GM12878 (cell line): ENCODE measurements at regions not wholly inside any gene's neighbourhood (a gene's known extent, or its start where the extent isn't known, plus 50 kb on each side); places are given as distances from the start of the nearest gene placed in this dataset.

Source experiments
- ATAC-seq: fragments of 200-7000 bp; cut with Tn5 transposase; 3 replicates; pipeline ENCODE4 v1.9.1; 2020; ENCODE audit warnings: mild to moderate bottlenecking, moderate library complexity
- BruUV-seq: library from RNA; stranded (reverse); fragments of 400-500 nt; replicated peaks from 2 replicates; lab custom pipeline; 2021; lab: Mats Ljungman, UMichigan
- CTCF ChIA-PET: fragments of 300-600 bp; sonication (Branson Sonifier 250); formaldehyde crosslinking; extraction: SDS; loops from one replicate; lab custom pipeline; 2021; ENCODE audit warnings: inconsistent platforms; lab: Yijun Ruan, JAX
- POLR2A ChIA-PET: fragments of 350-600 bp; formaldehyde crosslinking; extraction: SDS; loops from one replicate; lab custom pipeline; 2021; ENCODE audit warnings: inconsistent platforms; lab: Charles Lee
- RAD21 ChIA-PET: fragments of 300-600 bp; sonication (Branson Sonifier 250); formaldehyde crosslinking; loops from one replicate; lab custom pipeline; 2023; ENCODE audit warnings: antibody characterized with exemption; ENCODE audit not compliant: unreplicated experiment; lab: Charles Lee
- SMC1A ChIA-PET: fragments of 300-600 bp; sonication (Branson Sonifier 250); formaldehyde crosslinking; loops from one replicate; lab custom pipeline; 2023; ENCODE audit not compliant: unreplicated experiment, uncharacterized antibody; lab: Charles Lee
- DNase-seq: peaks from one replicate; pipeline ENCODE4 v3.0.0-alpha.2; 2011; ENCODE audit warnings: low read depth, low spot score
- FAIRE-seq: peaks from 3 replicates; lab custom pipeline; 2011; peaks lifted over from hg19 to GRCh38; lab: Jason Lieb, UNC
- H2AFZ ChIP-seq: 2 replicates; pipeline ENCODE4 v1.6.0; 2011; ENCODE audit warnings: low read depth, low read length, control low read depth; ENCODE audit not compliant: control insufficient read depth
- H3K27ac ChIP-seq: 2 replicates; pipeline ENCODE4 v1.5.1; 2011; ENCODE audit warnings: control low read depth; ENCODE audit not compliant: control insufficient read depth, insufficient read depth
- H3K27me3 ChIP-seq, 2 experiments: replicated peaks in 1 of 2; 2 replicates each; pipeline versions ENCODE4 v1.6.0 to v1.6.1; 2011; ENCODE audit warnings: low read length in 1 of 2; ENCODE audit not compliant: control insufficient read depth in 2 of 2, insufficient read depth in 2 of 2
- H3K36me3 ChIP-seq, 2 experiments: 2 replicates each; pipeline ENCODE4 v1.5.1; 2011; ENCODE audit warnings: low read length in 1 of 2; ENCODE audit not compliant: control insufficient read depth in 2 of 2, insufficient read depth in 2 of 2
- H3K4me1 ChIP-seq: 2 replicates; pipeline ENCODE4 v1.6.1; 2011; ENCODE audit warnings: mild to moderate bottlenecking, low read length, moderate library complexity, mixed read lengths; ENCODE audit not compliant: control insufficient read depth, insufficient read depth
- H3K4me2 ChIP-seq: 2 replicates; pipeline ENCODE4 v1.6.0; 2011; ENCODE audit warnings: control low read depth; ENCODE audit not compliant: control insufficient read depth, insufficient read depth
- H3K4me3 ChIP-seq: fragments of 200-600 bp; sonication (generic); 2 replicates; pipeline ENCODE4 v1.5.1; 2016
- H3K79me2 ChIP-seq: 2 replicates; pipeline ENCODE4 v1.6.0; 2011; ENCODE audit warnings: low read length; ENCODE audit not compliant: control insufficient read depth, insufficient read depth
- H3K9ac ChIP-seq: 2 replicates; pipeline ENCODE4 v1.8.0; 2011; ENCODE audit warnings: low read length, control low read depth, mixed read lengths; ENCODE audit not compliant: control insufficient read depth, insufficient read depth
- H3K9me3 ChIP-seq: replicated peaks from 3 replicates; pipeline ENCODE4 v1.5.1; 2011; ENCODE audit warnings: mild to moderate bottlenecking, low read length; ENCODE audit not compliant: control insufficient read depth, insufficient read depth
- H4K20me1 ChIP-seq: 2 replicates; pipeline ENCODE4 v1.6.0; 2011; ENCODE audit not compliant: control insufficient read depth, insufficient read depth
- BCL11A ChIP-seq: IDR thresholded peaks from 2 replicates; pipeline ENCODE4 v1.6.1; 2011; ENCODE audit warnings: low read depth, low read length
- BHLHE40 ChIP-seq, 2 experiments: fragments of 450-650 bp in 1 of 2; IDR thresholded peaks; 2 replicates each; pipeline ENCODE4 v1.6.1; 2011 to 2017; ENCODE audit warnings: low read depth in 2 of 2, borderline replicate concordance in 1 of 2, improper control_type of control experiment in 1 of 2, low read length in 1 of 2, mild to moderate bottlenecking in 1 of 2
- CBX5 ChIP-seq: sonication (generic); IDR thresholded peaks from 2 replicates; pipeline ENCODE4 v1.6.1; 2016; ENCODE audit warnings: low read depth, moderate library complexity, mild to moderate bottlenecking, inconsistent platforms
- CHD4 ChIP-seq: fragments of 200-600 bp; sonication (generic); IDR thresholded peaks from 2 replicates; pipeline ENCODE4 v1.6.1; 2016; ENCODE audit warnings: mild to moderate bottlenecking
- DPF2 ChIP-seq: fragments of 450-650 bp; IDR thresholded peaks from 2 replicates; pipeline ENCODE4 v1.6.1; 2017; ENCODE audit warnings: mild to moderate bottlenecking
- IRF4 ChIP-seq: IDR thresholded peaks from 2 replicates; pipeline ENCODE4 v1.6.1; 2011; ENCODE audit warnings: low read depth, low read length
- MYC ChIP-seq: IDR thresholded peaks from 2 replicates; pipeline ENCODE4 v1.6.1; 2011; ENCODE audit warnings: mild to moderate bottlenecking, low read length, moderate library complexity, inconsistent platforms; ENCODE audit not compliant: insufficient read depth, insufficient replicate concordance, insufficient read length, severe bottlenecking
- POU2F2 ChIP-seq: IDR thresholded peaks from 3 replicates; pipeline ENCODE4 v1.6.1; 2011; ENCODE audit warnings: low read depth, mild to moderate bottlenecking, low read length, borderline replicate concordance
- SMARCA5 ChIP-seq: fragments of 450-650 bp; IDR thresholded peaks from 2 replicates; pipeline ENCODE4 v1.6.1; 2017; ENCODE audit warnings: mild to moderate bottlenecking
- SREBF1 ChIP-seq: IDR thresholded peaks from 2 replicates; pipeline ENCODE4 v1.6.1; 2012; ENCODE audit warnings: mild to moderate bottlenecking, low read length
- WRNIP1 ChIP-seq: IDR thresholded peaks from 2 replicates; pipeline ENCODE4 v1.6.1; 2011; ENCODE audit warnings: low read depth, low read length, improper control_type of control experiment, borderline replicate concordance
- ZBTB11 ChIP-seq: fragments of 450-650 bp; formaldehyde crosslinking; IDR thresholded peaks from 2 replicates; pipeline ENCODE4 v1.5.0; 2022; ENCODE audit warnings: mild to moderate bottlenecking, missing genetic modification characterization
- ZBTB33 ChIP-seq: fragments of 450-650 bp; IDR thresholded peaks from 2 replicates; pipeline ENCODE4 v1.6.1; 2017; ENCODE audit warnings: mild to moderate bottlenecking
- ZNF274 ChIP-seq: IDR thresholded peaks from one replicate; pipeline ENCODE4 v1.8.0; 2011; ENCODE audit not compliant: insufficient read length, insufficient read depth
- ZZZ3 ChIP-seq: IDR thresholded peaks from 2 replicates; pipeline ENCODE4 v1.6.1; 2011; ENCODE audit warnings: low read depth; ENCODE audit not compliant: control insufficient read depth, insufficient read length
- WGBS: methylation state at CpG from one replicate; pipeline ENCODE4 v1.1.6; 2016; ENCODE audit warnings: low lambda C conversion rate; ENCODE audit not compliant: insufficient replicate concordance, insufficient coverage; ENCODE audit errors: missing lambda C conversion rate; 5-methylcytosine and 5-hydroxymethylcytosine counted together
- in situ Hi-C: fragments of 300-500 bp; cut with MboI; formaldehyde crosslinking; loops from 9 replicates; pipeline ENCODE4 v1.14.3; 2018; ENCODE audit warnings: mixed read lengths
- intact Hi-C: fragments of 100-400 bp; cut with micrococcal nuclease; formaldehyde crosslinking; loops from one replicate; pipeline ENCODE4 v1.14.2; 2022; ENCODE audit not compliant: unreplicated experiment
- TF ChIP-seq, protein P1 (sequence below), 3 experiments: IDR thresholded peaks in 2 of 3; conservative IDR thresholded peaks in 1 of 3; 2 replicates each; pipeline ENCODE4 v1.5.1; 2011; ENCODE audit warnings: low read depth in 3 of 3, low read length in 3 of 3, mild to moderate bottlenecking in 3 of 3, control low read depth in 2 of 3, moderate library complexity in 2 of 3, inconsistent platforms in 1 of 3, mixed read lengths in 1 of 3; ENCODE audit not compliant: control insufficient read depth in 2 of 3, insufficient read depth in 1 of 3; ENCODE audit errors: extremely low read depth in 1 of 3
- TF ChIP-seq, protein P2 (sequence below): IDR thresholded peaks from 2 replicates; pipeline ENCODE4 v1.6.1; 2012; ENCODE audit warnings: low read length, inconsistent platforms

DNA sequence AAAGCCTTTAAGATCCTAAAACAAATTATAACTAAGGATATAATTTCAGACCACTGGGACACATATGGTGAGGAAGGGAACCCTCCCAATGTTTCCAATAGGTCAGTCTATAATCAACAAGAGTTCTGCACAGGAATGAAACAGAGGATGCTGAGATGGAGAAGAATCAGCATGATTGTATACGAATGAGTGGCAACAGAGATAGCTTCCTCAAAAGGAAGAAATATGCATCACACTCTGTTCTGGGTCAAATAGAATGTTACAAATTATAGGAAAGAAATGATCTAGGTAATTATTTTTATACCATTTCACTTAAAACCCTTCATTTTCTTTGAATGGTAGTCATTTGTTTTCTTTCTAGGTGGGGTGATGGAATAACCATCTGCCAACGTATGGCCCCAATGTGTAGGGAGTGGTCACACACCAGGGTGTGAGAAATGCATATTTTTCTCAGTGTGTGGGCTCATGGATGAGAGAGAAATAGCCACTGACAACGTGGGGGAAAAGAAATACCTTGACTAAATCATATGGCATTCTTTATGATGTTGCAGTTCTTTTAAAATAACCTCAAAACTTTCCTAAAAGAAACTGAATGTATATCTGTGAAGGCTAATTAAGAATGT is 104.6 kb upstream of the IVNS1ABP start:
- in situ Hi-C loops = no loop called here
- no peak overlapping the region for H3K4me3 ChIP-seq
- POLR2A ChIA-PET = no interaction called here
- WGBS = 11% methylated on average over 3 of the region's 3 CpGs
- H3K27me3 ChIP-seq = peaks cover 0 to 2% of the 10 kb centered on the region in 2 experiments; a peak in 1 of 4 replicates
- CTCF ChIA-PET = no interaction called here
- intact Hi-C loops = no loop called here
- BruUV-seq = no TSS peak
- RAD21 ChIA-PET = no interaction called here
- no peak for DNase-seq
- no peaks in the 10 kb centered on the region for H3K4me1 ChIP-seq
- H3K9me3 ChIP-seq = no peaks in the 10 kb centered on the region
- no peak for ATAC-seq
- FAIRE-seq = no peak
- no peak overlapping the region for H3K27ac ChIP-seq
- H3K4me2 ChIP-seq = no peak overlapping the region
- no peak for TF ChIP-seq ZBTB33
- TF ChIP-seq ZBTB11 (CRISPR knock-in tag) = no peak
- TF ChIP-seq CHD4 = no peak
- no peak for TF ChIP-seq CBX5
- TF ChIP-seq BHLHE40 (IDR thresholded peaks at IDR 0.05; ENCODE audit: borderline replicate concordance in 1 of 2, low read depth in 2 of 2, low read length in 1 of 2) = no peak
- TF ChIP-seq BCL11A = no peak
- TF ChIP-seq MYC = no peak
- TF ChIP-seq SREBF1 = no peak
- no peak for TF ChIP-seq IRF4
- TF ChIP-seq, protein P1, sequence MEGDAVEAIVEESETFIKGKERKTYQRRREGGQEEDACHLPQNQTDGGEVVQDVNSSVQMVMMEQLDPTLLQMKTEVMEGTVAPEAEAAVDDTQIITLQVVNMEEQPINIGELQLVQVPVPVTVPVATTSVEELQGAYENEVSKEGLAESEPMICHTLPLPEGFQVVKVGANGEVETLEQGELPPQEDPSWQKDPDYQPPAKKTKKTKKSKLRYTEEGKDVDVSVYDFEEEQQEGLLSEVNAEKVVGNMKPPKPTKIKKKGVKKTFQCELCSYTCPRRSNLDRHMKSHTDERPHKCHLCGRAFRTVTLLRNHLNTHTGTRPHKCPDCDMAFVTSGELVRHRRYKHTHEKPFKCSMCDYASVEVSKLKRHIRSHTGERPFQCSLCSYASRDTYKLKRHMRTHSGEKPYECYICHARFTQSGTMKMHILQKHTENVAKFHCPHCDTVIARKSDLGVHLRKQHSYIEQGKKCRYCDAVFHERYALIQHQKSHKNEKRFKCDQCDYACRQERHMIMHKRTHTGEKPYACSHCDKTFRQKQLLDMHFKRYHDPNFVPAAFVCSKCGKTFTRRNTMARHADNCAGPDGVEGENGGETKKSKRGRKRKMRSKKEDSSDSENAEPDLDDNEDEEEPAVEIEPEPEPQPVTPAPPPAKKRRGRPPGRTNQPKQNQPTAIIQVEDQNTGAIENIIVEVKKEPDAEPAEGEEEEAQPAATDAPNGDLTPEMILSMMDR (IDR thresholded peaks at IDR 0.05 in 2 of 3, conservative IDR thresholded peaks at IDR 0.05 in 1 of 3; ENCODE audit: control insufficient read depth in 2 of 3, extremely low read depth in 1 of 3, insufficient read depth in 1 of 3, low read depth in 3 of 3, low read length in 3 of 3) = no peak
- TF ChIP-seq POU2F2 = no peak
- TF ChIP-seq SMARCA5 = no peak
- TF ChIP-seq WRNIP1 = no peak
- no peak for TF ChIP-seq DPF2
- no peak for TF ChIP-seq ZZZ3
- TF ChIP-seq ZNF274 = no peak
- TF ChIP-seq, protein P2, sequence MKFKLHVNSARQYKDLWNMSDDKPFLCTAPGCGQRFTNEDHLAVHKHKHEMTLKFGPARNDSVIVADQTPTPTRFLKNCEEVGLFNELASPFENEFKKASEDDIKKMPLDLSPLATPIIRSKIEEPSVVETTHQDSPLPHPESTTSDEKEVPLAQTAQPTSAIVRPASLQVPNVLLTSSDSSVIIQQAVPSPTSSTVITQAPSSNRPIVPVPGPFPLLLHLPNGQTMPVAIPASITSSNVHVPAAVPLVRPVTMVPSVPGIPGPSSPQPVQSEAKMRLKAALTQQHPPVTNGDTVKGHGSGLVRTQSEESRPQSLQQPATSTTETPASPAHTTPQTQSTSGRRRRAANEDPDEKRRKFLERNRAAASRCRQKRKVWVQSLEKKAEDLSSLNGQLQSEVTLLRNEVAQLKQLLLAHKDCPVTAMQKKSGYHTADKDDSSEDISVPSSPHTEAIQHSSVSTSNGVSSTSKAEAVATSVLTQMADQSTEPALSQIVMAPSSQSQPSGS = no peak
- SMC1A ChIA-PET = no interaction called here
- H3K36me3 ChIP-seq = no peaks in the 10 kb centered on the region
- no peaks in the 10 kb centered on the region for H4K20me1 ChIP-seq
- H3K9ac ChIP-seq = no peak overlapping the region
- H2AFZ ChIP-seq = no peak overlapping the region
- H3K79me2 ChIP-seq = no peaks in the 10 kb centered on the region
